Central memory CD4-positive, alpha-beta T cell (primary cell): ENCODE measurements at regions not wholly inside any gene's neighbourhood (a gene's known extent, or its start where the extent isn't known, plus 50 kb on each side); places are given as distances from the start of the nearest gene placed in this dataset.
A peak's percentile ranks its signal among the peaks of the same experiment; 100 is the strongest.

Experiments
- DNase-seq: peaks from one replicate; pipeline ENCODE4 v3.0.0; 2022

GRCh38 chr6:139597087-139597763, 222.8 kb upstream of the CITED2 start:
- DNase-seq, result no peak

- no peak for DNase-seq
Observed at GRCh38 chr6:139595183-139595582, 220.7 kb upstream of the CITED2 start.

- no peak for DNase-seq
Observed at GRCh38 chr6:139594333-139594965, 220.0 kb upstream of the CITED2 start.

- DNase-seq, result no peak
Observed at GRCh38 chr6:139593081-139593480, 218.6 kb upstream of the CITED2 start.

- no peak for DNase-seq
Observed at GRCh38 chr6:139592011-139592410, 217.6 kb upstream of the CITED2 start.

- DNase-seq, result no peak
Observed at GRCh38 chr6:139591075-139591865, 216.8 kb upstream of the CITED2 start.

- DNase-seq, result no peak
Observed at GRCh38 chr6:139590206-139590605, 215.8 kb upstream of the CITED2 start.

GRCh38 chr6:139588734-139589593, 214.5 kb upstream of the CITED2 start:
- DNase-seq, result no peak

GRCh38 chr6:139588076-139588639, 213.7 kb upstream of the CITED2 start:
- no peak for DNase-seq

- no peak for DNase-seq
Observed at GRCh38 chr6:139587469-139587868, 213.0 kb upstream of the CITED2 start.

- DNase-seq, result no peak
Observed at GRCh38 chr6:139586273-139586672, 211.8 kb upstream of the CITED2 start.

- no peak for DNase-seq
Observed at GRCh38 chr6:139584599-139584998, 210.2 kb upstream of the CITED2 start.

- DNase-seq, result no peak
Observed at GRCh38 chr6:139583420-139583819, 209.0 kb upstream of the CITED2 start.

- no peak for DNase-seq
Observed at GRCh38 chr6:139582956-139583355, 208.5 kb upstream of the CITED2 start.

- no peak for DNase-seq
Observed at GRCh38 chr6:139581485-139581865, 207.0 kb upstream of the CITED2 start.

GRCh38 chr6:139580592-139581484, 206.4 kb upstream of the CITED2 start:
- peak; percentile 10 for DNase-seq

- no peak for DNase-seq
Observed at GRCh38 chr6:139577763-139578604, 203.5 kb upstream of the CITED2 start.

- DNase-seq, result no peak
Observed at GRCh38 chr6:139577124-139577762, 202.8 kb upstream of the CITED2 start.

- DNase-seq, result no peak
Observed at GRCh38 chr6:139572001-139572400, 197.6 kb upstream of the CITED2 start.

- no peak for DNase-seq
Observed at GRCh38 chr6:139570166-139570565, 195.7 kb upstream of the CITED2 start.
